H1 (cell line): ENCODE measurements at regions not wholly inside any gene's neighbourhood (a gene's known extent, or its start where the extent isn't known, plus 50 kb on each side); places are given as distances from the start of the nearest gene placed in this dataset.

Experiments
- CTCF ChIA-PET: fragments of 300-600 bp; sonication (Branson Sonifier 250); formaldehyde crosslinking; loops from one replicate; lab custom pipeline; 2021; ENCODE audit not compliant: partially characterized antibody; lab: Charles Lee
- POLR2A ChIA-PET: fragments of 300-600 bp; sonication (Branson Sonifier 250); formaldehyde crosslinking; loops from one replicate; lab custom pipeline; 2021; ENCODE audit warnings: inconsistent platforms; ENCODE audit not compliant: partially characterized antibody; lab: Charles Lee
- DNase-seq, 2 experiments: peaks; one replicate each; pipeline versions ENCODE4 v3.0.0 to v3.0.0-alpha.2; 2010 to 2022; ENCODE audit warnings: low spot score in 2 of 2, low read depth in 1 of 2, mixed read lengths in 1 of 2
- FAIRE-seq: peaks from 2 replicates; lab custom pipeline; 2011; peaks lifted over from hg19 to GRCh38; lab: Jason Lieb, UNC
- H2AFZ ChIP-seq: 2 replicates; pipeline ENCODE4 v1.8.1; 2012; ENCODE audit warnings: low read length, inconsistent platforms
- H2AK5ac ChIP-seq: 2 replicates; pipeline ENCODE4 v1.6.1; 2013; ENCODE audit warnings: low read depth, low read length
- H2BK120ac ChIP-seq: replicated peaks from 2 replicates; pipeline ENCODE3; 2013; ENCODE audit warnings: low read depth, low read length, inconsistent platforms
- H2BK12ac ChIP-seq: 2 replicates; pipeline ENCODE4 v1.6.1; 2013; ENCODE audit warnings: low read depth, low read length
- H2BK15ac ChIP-seq: 2 replicates; pipeline ENCODE4 v1.6.1; 2013; ENCODE audit warnings: low read length
- H2BK20ac ChIP-seq: 2 replicates; pipeline ENCODE4 v1.6.1; 2013; ENCODE audit warnings: low read length
- H2BK5ac ChIP-seq: 2 replicates; pipeline ENCODE4 v1.6.1; 2013; ENCODE audit warnings: low read depth, low read length
- H3K14ac ChIP-seq: 2 replicates; pipeline ENCODE4 v1.6.1; 2013; ENCODE audit warnings: inconsistent platforms; ENCODE audit not compliant: insufficient read length
- H3K18ac ChIP-seq: 2 replicates; pipeline ENCODE4 v1.6.1; 2013; ENCODE audit warnings: low read length; ENCODE audit errors: extremely low read depth
- H3K23ac ChIP-seq: 2 replicates; pipeline ENCODE4 v1.6.1; 2013; ENCODE audit warnings: inconsistent platforms; ENCODE audit not compliant: insufficient read length
- H3K23me2 ChIP-seq: 2 replicates; pipeline ENCODE4 v1.6.1; 2013; ENCODE audit warnings: low read depth, low read length
- H3K27ac ChIP-seq: 2 replicates; pipeline ENCODE4 v1.6.1; 2011; ENCODE audit warnings: low read depth, low read length, inconsistent platforms
- H3K27me3 ChIP-seq, 4 experiments: replicated peaks in 1 of 4; 1 replicate in 1 of 4; 2 replicates in 3 of 4; pipeline versions ENCODE4 v1.6.1 to v1.8.1; 2011 to 2013; ENCODE audit warnings: low read length in 3 of 4, mild to moderate bottlenecking in 3 of 4, inconsistent platforms in 2 of 4, mixed read lengths in 2 of 4, moderate library complexity in 1 of 4; ENCODE audit not compliant: control insufficient read depth in 3 of 4, insufficient read depth in 3 of 4; ENCODE audit errors: extremely low read depth in 1 of 4
- H3K36me3 ChIP-seq, 4 experiments: 2 replicates each; pipeline versions ENCODE4 v1.6.1 to v1.8.1; 2011 to 2013; ENCODE audit warnings: mild to moderate bottlenecking in 4 of 4, low read length in 3 of 4, moderate library complexity in 2 of 4, control low read depth in 1 of 4, inconsistent platforms in 1 of 4; ENCODE audit not compliant: insufficient read depth in 4 of 4, control insufficient read depth in 2 of 4
- H3K4ac ChIP-seq: replicated peaks from 2 replicates; pipeline ENCODE3; 2013; ENCODE audit warnings: low read length, low read depth, mixed read lengths, inconsistent platforms; ENCODE audit not compliant: insufficient read length
- H3K4me1 ChIP-seq, 4 experiments: replicated peaks in 1 of 4; 1 replicate in 1 of 4; 2 replicates in 3 of 4; pipeline versions ENCODE4 v1.6.1 to v1.8.1; 2011 to 2013; ENCODE audit warnings: low read length in 3 of 4, inconsistent platforms in 2 of 4, mixed read lengths in 1 of 4; ENCODE audit not compliant: insufficient read depth in 4 of 4, control insufficient read depth in 3 of 4
- H3K4me2 ChIP-seq, 2 experiments: 2 replicates each; pipeline versions ENCODE4 v1.6.1 to v1.8.1; 2011 to 2013; ENCODE audit warnings: low read depth in 2 of 2, low read length in 2 of 2, control low read depth in 1 of 2, inconsistent platforms in 1 of 2, mild to moderate bottlenecking in 1 of 2; ENCODE audit not compliant: insufficient read depth in 1 of 2
- H3K4me3 ChIP-seq, 4 experiments: fragments of 200-600, 300-600 bp in 1 of 4; sonication (generic), shearing (Covaris generic), sonication (Bioruptor Twin) in 1 of 4; 2 replicates each; pipeline versions ENCODE4 v1.5.1 to v1.8.1; 2011 to 2016; ENCODE audit warnings: low read length in 4 of 4, low read depth in 3 of 4, control low read depth in 2 of 4, inconsistent platforms in 2 of 4, mild to moderate bottlenecking in 2 of 4, mixed read lengths in 1 of 4, moderate library complexity in 1 of 4; ENCODE audit not compliant: insufficient read depth in 2 of 4; ENCODE audit errors: extremely low read depth in 1 of 4
- H3K56ac ChIP-seq: replicated peaks from 2 replicates; pipeline ENCODE3; 2013; ENCODE audit warnings: low read depth, mild to moderate bottlenecking, mixed read lengths, low read length, inconsistent platforms; ENCODE audit not compliant: insufficient read length
- H3K79me1 ChIP-seq: 2 replicates; pipeline ENCODE4 v1.6.1; 2013; ENCODE audit warnings: low read depth, low read length, control low read depth
- H3K79me2 ChIP-seq, 2 experiments: 2 replicates each; pipeline versions ENCODE4 v1.6.1 to v1.8.1; 2012 to 2013; ENCODE audit warnings: low read length in 2 of 2, mild to moderate bottlenecking in 2 of 2, inconsistent platforms in 1 of 2; ENCODE audit not compliant: insufficient read depth in 2 of 2, control insufficient read depth in 1 of 2
- H3K9ac ChIP-seq, 4 experiments: replicated peaks in 1 of 4; 1 replicate in 1 of 4; 2 replicates in 3 of 4; pipeline versions ENCODE4 v1.6.1 to v1.8.1; 2011 to 2013; ENCODE audit warnings: low read depth in 3 of 4, low read length in 3 of 4, control low read depth in 2 of 4, mild to moderate bottlenecking in 2 of 4, moderate library complexity in 2 of 4, inconsistent platforms in 1 of 4; ENCODE audit errors: extremely low read depth in 1 of 4
- H3K9me3 ChIP-seq, 2 experiments: 2 replicates each; pipeline versions ENCODE4 v1.6.1 to v1.8.1; 2012 to 2013; ENCODE audit warnings: mild to moderate bottlenecking in 2 of 2, moderate library complexity in 2 of 2, control low read depth in 1 of 2, inconsistent platforms in 1 of 2, low read depth in 1 of 2, low read length in 1 of 2, mixed read lengths in 1 of 2; ENCODE audit not compliant: insufficient read depth in 2 of 2
- H4K20me1 ChIP-seq, 2 experiments: replicated peaks in 1 of 2; 2 replicates each; pipeline versions ENCODE3 to v1.8.1; 2011 to 2013; ENCODE audit warnings: inconsistent platforms in 2 of 2, low read length in 2 of 2, mild to moderate bottlenecking in 1 of 2; ENCODE audit not compliant: insufficient read depth in 2 of 2, control insufficient read depth in 1 of 2
- H4K5ac ChIP-seq: 2 replicates; pipeline ENCODE4 v1.6.1; 2013; ENCODE audit warnings: low read length, low read depth, mixed read lengths, inconsistent platforms; ENCODE audit not compliant: insufficient read length
- H4K8ac ChIP-seq: 2 replicates; pipeline ENCODE4 v1.8.0; 2013; ENCODE audit warnings: mild to moderate bottlenecking, moderate library complexity, low read length, inconsistent platforms; ENCODE audit not compliant: insufficient read depth; ENCODE audit errors: extremely low read depth
- H4K91ac ChIP-seq: replicated peaks from 2 replicates; pipeline ENCODE3; 2013; ENCODE audit warnings: low read length, mixed read lengths, inconsistent platforms; ENCODE audit not compliant: insufficient read length
- ATF2 ChIP-seq: IDR thresholded peaks from 2 replicates; pipeline ENCODE4 v1.6.1; 2012; ENCODE audit warnings: low read length, inconsistent platforms
- HDAC2 ChIP-seq, 2 experiments: fragments of 300-600 bp in 1 of 2; sonication (generic) in 1 of 2; IDR thresholded peaks; 2 replicates each; pipeline ENCODE4 v1.6.1; 2011 to 2012; ENCODE audit warnings: low read depth in 2 of 2, low read length in 2 of 2, mild to moderate bottlenecking in 2 of 2, moderate library complexity in 2 of 2, borderline replicate concordance in 1 of 2, inconsistent platforms in 1 of 2
- HDAC6 ChIP-seq: IDR thresholded peaks from one replicate; pipeline ENCODE4 v1.7.1; 2012; ENCODE audit warnings: low read depth, mild to moderate bottlenecking, inconsistent platforms, low read length, moderate library complexity
- JUN ChIP-seq: IDR thresholded peaks from 2 replicates; pipeline ENCODE4 v1.6.1; 2011; ENCODE audit warnings: low read depth, mild to moderate bottlenecking, improper control_type of control experiment, low read length
- KDM1A ChIP-seq: fragments of 200-600, 300-600 bp; sonication (generic); IDR thresholded peaks from 2 replicates; pipeline ENCODE4 v1.7.1; 2016; ENCODE audit warnings: mild to moderate bottlenecking, low read length, borderline replicate concordance
- MAFK ChIP-seq: IDR thresholded peaks from 2 replicates; pipeline ENCODE4 v1.6.1; 2012; ENCODE audit warnings: low read depth, mild to moderate bottlenecking, improper control_type of control experiment, low read length
- MAX ChIP-seq: IDR thresholded peaks from 2 replicates; pipeline ENCODE4 v1.6.1; 2012; ENCODE audit warnings: inconsistent platforms
- POLR2A ChIP-seq, 2 experiments: IDR thresholded peaks; 1 replicate in 1 of 2; 2 replicates in 1 of 2; pipeline ENCODE4 v1.6.1; 2011; ENCODE audit warnings: low read depth in 2 of 2, low read length in 2 of 2, mild to moderate bottlenecking in 2 of 2; ENCODE audit errors: control extremely low read depth in 1 of 2
- RNF2 ChIP-seq: fragments of 200-900, 300-1000 bp; sonication (generic); IDR thresholded peaks from 2 replicates; pipeline ENCODE4 v1.7.1; 2016; ENCODE audit warnings: borderline replicate concordance, low read depth, mild to moderate bottlenecking, antibody characterized with exemption, low read length; ENCODE audit not compliant: poor library complexity, severe bottlenecking; ENCODE audit errors: missing control alignments
- SIRT6 ChIP-seq: IDR thresholded peaks from one replicate; pipeline ENCODE4 v1.7.1; 2012; ENCODE audit warnings: low read length, inconsistent platforms
- TAF1 ChIP-seq: IDR thresholded peaks from 2 replicates; pipeline ENCODE4 v1.6.1; 2011; ENCODE audit warnings: mild to moderate bottlenecking, low read depth, low read length
- TBP ChIP-seq: IDR thresholded peaks from 2 replicates; pipeline ENCODE4 v1.6.1; 2011; ENCODE audit warnings: low read depth, low read length, improper control_type of control experiment
- WGBS, 2 experiments: shearing (Covaris generic) in 1 of 2; methylation state at CpG; one replicate each; pipeline versions ENCODE4 v1.1.6 to v1.1.7; 2013 to 2015; ENCODE audit warnings: low lambda C conversion rate in 2 of 2, mixed read lengths in 2 of 2, inconsistent platforms in 1 of 2, low coverage in 1 of 2, missing lambda C conversion rate in 1 of 2; ENCODE audit not compliant: insufficient replicate concordance in 2 of 2, insufficient coverage in 1 of 2, insufficient read length in 1 of 2; ENCODE audit errors: extremely low coverage in 1 of 2, missing lambda C conversion rate in 1 of 2; 5-methylcytosine and 5-hydroxymethylcytosine counted together

DNA sequence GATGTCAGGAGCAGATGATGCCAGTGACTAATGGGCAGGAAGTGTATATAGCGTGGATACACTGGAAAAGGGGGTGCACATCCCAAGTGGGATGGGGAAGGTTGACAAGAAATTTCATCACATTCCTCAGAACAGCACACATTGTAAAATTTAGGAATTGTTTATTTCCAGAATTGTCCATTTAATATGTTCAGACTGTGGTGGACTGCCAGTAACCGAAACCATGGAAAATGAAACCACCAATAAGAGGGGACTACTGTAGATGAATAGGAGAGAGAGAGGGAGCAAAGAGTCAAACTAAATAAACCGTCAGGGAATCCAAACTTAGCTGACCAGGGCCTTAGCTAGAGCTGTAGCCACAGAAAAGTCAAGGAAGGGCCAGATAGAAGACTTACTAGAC, 164.4 kb upstream of the PRDM1 start:
- H3K4me2 ChIP-seq: no peak overlapping the region
- H4K20me1 ChIP-seq: no peaks in the 10 kb centered on the region
- DNase-seq: no peak
- H4K5ac ChIP-seq: no peak overlapping the region
- H3K23me2 ChIP-seq: no peaks in the 10 kb centered on the region
- no peak for TF ChIP-seq TBP
- no peak for TF ChIP-seq POLR2A (IDR thresholded peaks at IDR 0.05; ENCODE audit: control extremely low read depth in 1 of 2, low read depth in 2 of 2, low read length in 2 of 2)
- no peak for TF ChIP-seq MAX
- TF ChIP-seq JUN: no peak
- TF ChIP-seq HDAC2 (IDR thresholded peaks at IDR 0.05; ENCODE audit: borderline replicate concordance in 1 of 2, low read depth in 2 of 2, low read length in 2 of 2): no peak
- no peak for TF ChIP-seq HDAC6
- TF ChIP-seq RNF2: no peak
- no peak for TF ChIP-seq KDM1A
- TF ChIP-seq TAF1: no peak
- no peak for TF ChIP-seq SIRT6
- TF ChIP-seq ATF2: no peak
- no peak for TF ChIP-seq MAFK
- TF ChIP-seq, all 59 proteins: peak for 0
- H2BK5ac ChIP-seq: no peak overlapping the region
- no peak overlapping the region for H2BK12ac ChIP-seq
- H2AK5ac ChIP-seq: no peak overlapping the region
- no peaks in the 10 kb centered on the region for H3K4me1 ChIP-seq
- CTCF ChIA-PET: no interaction called here
- POLR2A ChIA-PET: no interaction called here
- no peak overlapping the region for H3K9ac ChIP-seq
- H2AFZ ChIP-seq: no peak overlapping the region
- H2BK120ac ChIP-seq: no peak overlapping the region
- peaks cover 0 to 1% (median 0%) of the 10 kb centered on the region in 4 experiments; a peak in 1 of 7 replicates for H3K27me3 ChIP-seq
- no peaks in the 10 kb centered on the region for H3K79me2 ChIP-seq
- no peak overlapping the region for H4K8ac ChIP-seq
- no peak overlapping the region for H3K4ac ChIP-seq
- no peak overlapping the region for H2BK20ac ChIP-seq
- no peak overlapping the region for H3K23ac ChIP-seq
- H3K14ac ChIP-seq: no peak overlapping the region
- no peaks in the 10 kb centered on the region for H3K36me3 ChIP-seq
- no peak overlapping the region for H4K91ac ChIP-seq
- no peak for FAIRE-seq
- no peaks in the 10 kb centered on the region for H3K9me3 ChIP-seq
- H3K4me3 ChIP-seq: no peak overlapping the region
- no peak overlapping the region for H3K27ac ChIP-seq
- no peak overlapping the region for H2BK15ac ChIP-seq
- no peak overlapping the region for H3K56ac ChIP-seq
- no peaks in the 10 kb centered on the region for H3K79me1 ChIP-seq
- no peak overlapping the region for H3K18ac ChIP-seq
- 85% methylated on average over 3 of the region's 3 CpGs; no CpG with 5 or more reads in 1 of the 2 experiments for WGBS, 2 experiments
